GM21576 (cell line): ENCODE measurements at regions not wholly inside any gene's neighbourhood (a gene's known extent, or its start where the extent isn't known, plus 50 kb on each side); places are given as distances from the start of the nearest gene placed in this dataset.

Experiments used
- ATAC-seq: cut with Tn5 transposase; IDR thresholded peaks from one replicate; pipeline ENCODE4 v1.9.1; 2021; ENCODE audit warnings: mild to moderate bottlenecking, moderate library complexity; ENCODE audit not compliant: unreplicated experiment

DNA sequence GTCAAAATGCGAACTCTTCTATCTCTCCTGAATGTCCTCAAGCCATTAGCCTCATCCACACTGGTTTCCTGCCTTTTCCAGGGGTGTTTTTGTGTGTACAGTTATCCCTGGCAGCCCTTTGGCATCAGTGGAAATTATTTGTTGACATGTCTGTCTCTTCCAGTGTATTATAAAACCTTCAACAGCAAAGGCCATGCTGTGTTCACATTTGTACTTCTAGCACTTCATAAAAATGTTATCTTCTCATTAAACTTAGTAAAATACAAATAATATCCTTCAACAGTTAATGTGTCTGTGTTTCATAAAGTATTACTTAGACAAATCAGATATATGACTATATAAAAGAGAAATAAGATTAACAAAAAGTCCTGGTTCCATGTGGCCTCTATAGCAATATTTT, 359.5 kb upstream of the ARGLU1 start:
- no peak for ATAC-seq

DNA sequence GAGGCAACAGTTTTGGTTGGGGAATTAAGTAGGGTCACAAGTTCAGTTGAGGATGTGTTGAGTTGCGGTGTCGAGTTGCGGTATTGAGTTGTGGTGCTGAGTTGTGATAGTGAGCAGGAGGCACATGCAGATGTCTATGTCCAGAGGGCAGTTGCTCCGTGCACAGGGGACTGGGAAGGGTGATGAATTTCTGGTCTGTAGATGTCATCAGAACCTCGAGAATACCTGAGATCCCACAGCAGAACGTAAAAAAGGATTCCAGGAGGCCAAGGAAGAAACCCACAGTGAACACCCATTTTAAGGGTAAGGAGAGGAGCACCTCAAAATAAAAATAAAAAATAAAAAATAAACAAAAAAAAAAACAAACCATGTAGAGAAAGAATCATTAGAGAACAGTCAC, 354.4 kb upstream of the ARGLU1 start:
- no peak for ATAC-seq

DNA sequence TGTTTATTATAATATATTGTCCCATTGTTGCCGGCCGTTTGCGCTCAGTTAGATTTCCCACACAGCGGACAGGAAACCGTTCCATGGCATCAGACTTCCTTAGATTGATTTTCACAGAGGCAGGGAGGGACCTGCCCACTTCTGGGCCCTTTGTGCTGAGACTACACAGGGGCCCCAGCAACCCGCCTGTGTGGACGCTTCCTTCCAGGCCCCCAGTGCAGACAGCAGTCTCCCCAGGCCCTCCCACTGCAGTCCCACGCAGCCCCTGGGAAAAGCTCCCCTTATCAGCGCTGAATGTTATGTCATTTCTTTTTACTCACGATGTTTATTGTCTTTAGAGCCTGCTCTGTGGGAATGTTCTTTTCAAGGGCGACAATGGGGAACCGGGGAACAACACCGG, 351.7 kb upstream of the ARGLU1 start:
- no peak for ATAC-seq

DNA sequence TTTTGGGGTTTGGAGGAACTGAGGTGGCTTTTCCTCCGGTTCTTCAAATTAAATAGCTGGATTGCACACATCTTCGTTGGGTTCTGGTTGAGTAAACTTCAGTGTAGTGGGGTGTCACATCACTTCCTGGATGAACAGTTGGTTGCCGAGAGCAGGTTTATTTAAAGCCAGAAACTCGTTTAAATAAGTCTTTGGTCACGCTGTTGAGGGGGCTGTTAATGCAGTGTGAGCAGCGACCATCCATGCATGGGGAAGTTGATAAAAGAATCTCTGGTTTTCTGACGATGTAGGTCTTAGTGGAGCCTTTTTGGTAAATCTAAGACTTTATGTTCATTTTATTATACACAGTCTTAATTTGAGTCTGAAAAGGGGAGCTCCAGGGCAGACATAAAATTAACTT, 351.2 kb upstream of the ARGLU1 start:
- peak; percentile 34 for ATAC-seq

DNA sequence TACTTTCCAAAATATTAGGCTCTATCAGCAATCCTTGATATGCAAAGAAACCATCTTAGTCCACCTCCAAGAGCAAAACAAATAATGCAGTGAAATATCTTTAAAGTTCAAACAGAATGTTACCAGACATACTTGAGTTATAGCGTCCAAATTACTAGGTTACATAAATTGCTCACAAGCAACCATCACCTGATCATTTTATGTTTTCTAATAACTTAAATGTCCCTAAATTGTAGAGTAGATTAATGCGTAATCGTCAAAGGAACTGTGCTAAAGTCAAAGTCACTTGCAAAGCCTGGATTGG, 350.6 kb upstream of the ARGLU1 start:
- no peak for ATAC-seq

DNA sequence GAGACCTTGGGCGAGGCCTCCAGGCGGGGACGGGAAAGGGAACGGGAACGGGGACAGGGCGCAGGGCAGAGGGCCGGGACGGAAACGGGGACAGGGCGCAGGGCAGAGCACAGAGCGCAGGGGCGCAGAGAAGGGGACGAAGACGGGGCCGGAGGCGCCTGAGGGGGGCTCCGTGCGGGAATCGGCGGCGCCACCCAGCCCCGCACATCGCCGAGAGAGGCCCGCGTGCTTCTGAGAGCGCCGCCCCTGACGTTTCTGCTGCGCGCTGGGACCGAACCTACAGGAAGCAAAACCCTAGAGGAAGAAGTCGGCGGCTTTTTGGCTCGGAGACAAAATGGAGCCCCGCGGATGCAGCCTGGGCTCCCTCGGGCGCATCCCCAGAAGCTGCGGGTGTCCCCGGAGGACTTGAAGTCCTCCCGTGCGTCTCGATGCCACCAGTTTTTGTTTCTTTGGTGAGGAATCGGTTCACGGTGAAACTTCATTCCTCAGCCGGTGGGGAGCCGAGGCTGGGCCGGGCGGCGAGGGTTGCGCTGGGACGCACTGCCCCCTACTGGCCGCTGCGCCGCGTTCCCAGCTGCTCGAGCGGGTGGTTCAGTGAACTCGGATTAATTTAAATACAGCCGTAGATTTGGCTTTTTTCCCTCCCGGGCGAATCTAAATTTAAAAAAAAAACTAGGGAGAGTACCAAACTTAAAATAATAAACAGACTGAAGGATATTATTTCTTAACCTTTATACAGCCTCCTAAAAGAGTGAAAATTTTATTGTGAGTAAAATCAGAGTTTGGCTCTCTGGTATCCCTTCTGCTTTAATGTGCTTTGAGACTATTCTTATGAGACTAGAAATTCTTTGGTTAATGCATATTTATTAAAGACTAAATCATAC, 350.0 kb upstream of the ARGLU1 start:
- peak; percentile 93 for ATAC-seq

DNA sequence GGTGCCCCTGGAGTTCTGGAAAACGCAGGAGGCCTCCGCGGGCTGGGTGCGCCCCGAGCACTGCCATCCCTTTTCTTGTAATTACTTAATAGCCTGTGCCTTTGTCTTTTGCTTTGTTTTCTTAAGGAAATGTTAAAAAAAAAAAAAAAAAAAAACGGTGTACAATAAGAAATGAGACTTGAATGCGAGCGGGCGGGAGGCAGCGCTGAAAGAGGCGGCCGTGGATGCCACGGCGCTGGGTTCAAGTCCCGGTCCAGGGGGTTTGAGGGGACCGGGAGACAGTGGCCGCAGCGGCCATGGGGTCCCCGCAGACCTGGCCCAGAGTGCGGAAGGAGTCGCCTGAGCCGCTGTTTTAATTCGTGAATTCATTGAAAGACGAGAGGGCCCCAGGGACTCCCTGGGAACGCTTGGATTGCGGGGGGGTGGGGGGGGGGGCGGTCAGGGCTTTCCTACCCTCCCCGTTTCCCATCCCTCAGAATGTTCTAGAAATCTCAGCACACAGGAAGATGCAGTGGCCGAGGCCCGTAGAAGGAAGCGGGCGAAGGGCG, 349.2 kb upstream of the ARGLU1 start:
- ATAC-seq = no peak

DNA sequence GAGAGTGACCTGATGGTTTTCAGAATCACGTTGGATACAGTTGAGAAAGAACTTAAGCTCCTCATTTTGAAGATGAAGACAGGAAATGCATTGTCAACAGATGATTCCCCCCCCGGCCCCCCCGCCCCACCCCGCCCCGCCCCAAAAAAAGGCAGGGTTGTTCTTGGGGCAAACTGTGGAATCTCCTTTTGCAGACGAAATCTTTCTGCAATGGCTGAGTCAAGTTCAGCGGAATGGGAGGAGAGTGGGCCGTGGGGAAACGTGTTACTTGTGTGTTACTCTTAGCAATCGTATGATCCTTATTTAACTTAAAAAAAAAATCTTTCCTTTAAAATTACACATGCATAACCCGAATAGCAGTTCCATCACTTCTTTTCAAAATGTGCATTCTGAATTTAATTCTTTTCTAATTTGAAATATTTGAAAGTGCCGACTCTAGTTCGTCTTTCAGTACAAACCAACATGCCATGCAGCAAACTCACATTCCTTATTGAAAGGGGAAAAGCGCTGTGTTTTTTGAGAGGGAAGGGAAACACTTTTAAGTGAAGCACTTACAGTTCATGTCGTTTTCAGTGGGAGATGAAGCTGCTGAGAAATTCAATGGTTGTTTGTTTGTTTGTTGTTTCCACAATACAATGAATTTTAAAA, 348.5 kb upstream of the ARGLU1 start:
- ATAC-seq = no peak

DNA sequence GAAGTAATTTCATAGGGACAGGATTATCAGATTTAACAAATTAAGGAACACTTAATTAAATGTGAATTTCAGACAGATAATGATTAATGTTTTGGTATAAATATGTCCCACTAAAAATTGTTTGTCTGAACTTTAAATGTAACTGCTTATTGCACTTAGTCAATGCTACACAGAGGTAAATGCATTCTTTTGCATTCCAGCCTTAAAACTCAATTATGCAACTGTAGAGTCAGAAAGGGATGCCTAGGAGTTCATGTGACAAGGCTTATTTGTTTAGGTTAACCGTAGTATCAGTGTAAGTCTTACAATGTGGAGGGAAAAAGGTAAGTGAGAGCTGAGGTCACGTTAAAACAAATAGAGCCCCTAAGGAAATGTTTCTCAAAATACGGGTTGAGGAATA, 347.2 kb upstream of the ARGLU1 start:
- no peak for ATAC-seq

DNA sequence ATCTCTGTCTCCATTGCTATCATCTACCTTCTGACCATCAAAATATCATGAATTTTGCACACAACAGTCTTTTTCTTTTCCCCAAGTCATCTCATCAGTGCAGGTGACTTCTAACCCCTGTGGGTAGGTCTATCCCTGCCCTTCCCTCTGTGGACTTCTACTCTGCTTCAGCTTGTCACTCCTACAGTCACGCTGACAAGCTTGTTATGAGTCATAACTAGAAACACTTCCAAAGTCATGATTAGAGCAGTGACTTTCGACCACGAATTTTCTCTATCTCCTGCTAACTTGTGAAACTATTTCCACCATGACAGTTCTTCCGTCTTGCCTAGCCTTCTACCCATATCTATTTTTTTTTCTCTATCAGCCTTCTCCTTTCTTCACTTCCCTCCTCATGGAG, 343.7 kb upstream of the ARGLU1 start:
- ATAC-seq = no peak

DNA sequence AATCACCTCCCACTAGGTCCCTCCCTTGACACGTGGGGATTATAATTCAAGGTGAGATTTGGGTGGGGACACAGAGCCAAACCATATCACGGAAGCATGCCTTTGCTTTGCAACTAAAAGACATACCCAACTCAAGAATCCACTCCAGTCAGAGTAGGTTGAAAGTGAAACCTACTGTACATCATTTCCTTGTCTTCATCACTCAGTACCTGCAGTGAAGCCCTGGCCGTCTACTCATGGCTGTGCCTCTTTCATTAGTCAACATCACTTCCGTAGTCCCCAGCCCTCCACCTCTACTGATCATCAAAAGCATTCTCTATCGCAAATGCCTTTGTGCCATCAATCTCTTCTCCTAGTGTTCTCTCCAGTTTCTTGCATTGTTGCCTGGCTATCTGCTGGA, 343.1 kb upstream of the ARGLU1 start:
- no peak for ATAC-seq

DNA sequence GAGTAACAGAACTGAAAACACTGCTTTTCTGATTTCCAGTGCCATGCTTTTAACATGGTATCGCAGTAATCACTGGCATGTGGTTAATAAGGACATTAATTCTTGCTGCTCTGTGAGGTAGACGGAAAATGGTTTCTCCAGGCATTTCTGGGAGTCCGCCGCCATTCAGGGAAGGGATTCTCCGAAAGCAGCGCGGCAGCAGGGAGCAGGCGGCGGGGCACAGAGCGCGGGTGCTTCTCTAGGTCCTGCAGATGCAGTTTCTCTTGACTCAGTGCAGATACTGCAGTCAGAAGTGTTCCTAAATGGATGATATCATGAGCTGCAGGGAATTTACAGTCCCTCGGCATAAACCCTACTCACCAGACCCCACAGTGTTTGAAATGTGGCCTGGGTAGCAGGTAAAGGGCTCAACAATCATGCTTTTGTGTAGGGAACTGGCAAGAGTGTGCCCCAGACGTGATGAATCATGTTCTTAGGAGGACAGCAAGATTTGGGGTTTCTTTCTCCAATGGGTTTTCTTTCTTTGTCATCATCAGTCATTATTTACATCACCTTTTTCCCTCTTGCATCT, 338.6 kb upstream of the ARGLU1 start:
- ATAC-seq = no peak

DNA sequence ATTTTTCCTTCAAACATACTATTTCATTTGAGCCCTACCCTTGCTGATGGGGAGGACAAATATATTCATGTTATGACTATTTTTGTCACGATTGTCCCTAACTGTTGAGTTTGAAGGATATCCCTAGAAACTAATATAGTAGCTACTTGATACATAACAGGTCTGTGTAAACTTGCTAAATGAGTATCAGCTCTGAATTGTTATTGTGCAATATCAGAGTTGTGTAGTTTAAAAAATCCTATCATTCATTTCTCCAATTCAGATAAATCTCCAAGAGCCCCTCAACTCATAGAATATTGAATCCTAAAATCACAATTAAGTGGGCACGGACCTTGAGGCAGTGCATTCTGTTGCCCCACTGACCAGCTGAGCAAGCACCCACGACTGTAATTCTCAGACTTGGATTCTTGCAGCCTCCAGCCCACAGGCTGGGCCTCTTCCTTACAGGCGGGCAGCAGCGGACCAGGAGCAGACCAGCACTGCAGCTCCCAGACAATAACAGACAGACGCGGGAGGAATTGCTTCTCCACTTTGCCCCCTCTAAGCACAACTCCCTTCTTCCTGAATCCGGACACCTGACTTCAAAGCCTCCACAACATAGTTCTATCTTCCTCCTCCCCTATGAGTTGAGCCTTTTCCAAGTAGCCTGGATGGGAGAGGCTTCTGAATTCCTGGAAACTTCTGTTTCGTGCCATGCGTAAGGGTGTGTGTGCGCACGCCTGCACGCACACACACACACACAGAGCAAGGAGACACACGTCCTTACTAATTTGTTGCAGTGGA, 337.6 kb upstream of the ARGLU1 start:
- ATAC-seq = no peak

DNA sequence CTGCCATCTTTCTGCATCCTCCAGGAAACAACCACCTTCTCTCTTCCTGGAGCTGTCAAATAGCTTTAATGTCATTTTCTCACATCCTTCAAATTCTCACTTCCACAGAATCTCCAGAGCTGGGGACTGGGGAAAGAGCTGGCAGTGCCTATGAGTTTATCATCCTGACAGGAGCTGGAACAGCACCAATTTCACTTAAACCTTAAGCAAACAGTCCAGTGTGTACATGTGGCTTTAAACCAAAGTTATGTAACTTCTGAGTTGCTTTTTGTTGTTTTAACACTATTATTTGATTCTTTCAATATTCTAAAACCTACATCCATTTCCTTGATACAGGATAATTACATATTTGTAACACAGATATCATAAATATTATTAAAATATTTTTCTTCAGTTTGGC, 331.5 kb upstream of the ARGLU1 start:
- no peak for ATAC-seq

DNA sequence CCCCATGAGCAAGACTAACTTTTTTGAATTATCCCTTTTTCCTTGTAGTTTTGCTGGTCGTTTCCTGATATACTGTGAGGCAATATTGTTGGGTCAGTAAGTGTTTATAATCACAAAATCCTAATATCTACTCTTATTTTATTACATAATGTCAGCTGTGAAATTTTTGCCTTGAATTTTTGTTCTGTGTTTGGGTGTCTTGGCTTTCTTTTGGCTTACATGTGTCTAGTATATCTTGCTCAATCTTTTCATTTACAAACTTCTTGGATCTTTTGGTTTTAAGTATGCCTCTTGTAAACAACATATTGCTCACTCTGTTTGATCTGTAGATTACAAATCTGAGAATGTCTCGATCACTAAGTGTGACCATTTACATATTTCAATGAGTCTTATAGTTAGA, 330.3 kb upstream of the ARGLU1 start:
- no peak for ATAC-seq

DNA sequence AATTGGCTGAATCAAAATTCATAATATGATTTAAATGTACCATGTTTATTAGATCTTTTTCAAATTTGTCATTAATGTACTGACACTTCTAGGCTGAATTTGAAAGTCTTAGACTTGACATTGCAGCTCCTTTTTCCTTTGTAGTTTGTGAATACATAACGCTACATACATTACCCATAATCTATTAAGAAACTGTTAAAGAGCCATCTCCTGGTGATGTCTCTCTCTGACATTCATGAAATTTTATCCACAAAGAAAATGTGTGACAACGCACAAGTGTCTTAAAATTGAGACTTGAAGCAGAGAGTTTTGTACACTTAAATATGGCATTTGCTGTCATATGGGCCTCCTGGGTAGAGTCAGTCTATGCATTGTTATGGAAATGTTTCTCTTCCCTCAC, 320.2 kb upstream of the ARGLU1 start:
- no peak for ATAC-seq

DNA sequence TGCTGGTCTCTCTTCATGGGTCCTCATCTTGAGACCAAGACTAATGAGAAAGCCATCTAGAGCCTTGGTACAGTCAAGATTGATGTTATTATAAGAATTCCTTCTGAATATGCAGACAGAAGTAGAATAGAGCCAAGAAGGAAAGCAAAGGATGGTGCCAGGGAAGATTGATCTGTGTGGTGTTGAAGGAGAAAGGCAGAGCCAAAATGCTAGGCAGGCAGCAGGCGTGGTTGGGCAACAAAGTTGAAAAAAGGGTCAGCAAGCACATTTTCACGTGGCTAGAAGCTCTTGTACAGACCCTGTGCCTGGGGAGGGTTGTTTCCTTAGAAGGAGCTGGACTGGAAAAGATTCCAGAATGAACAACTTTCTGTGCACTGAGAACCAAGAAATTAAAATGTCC, 319.7 kb upstream of the ARGLU1 start:
- no peak for ATAC-seq

DNA sequence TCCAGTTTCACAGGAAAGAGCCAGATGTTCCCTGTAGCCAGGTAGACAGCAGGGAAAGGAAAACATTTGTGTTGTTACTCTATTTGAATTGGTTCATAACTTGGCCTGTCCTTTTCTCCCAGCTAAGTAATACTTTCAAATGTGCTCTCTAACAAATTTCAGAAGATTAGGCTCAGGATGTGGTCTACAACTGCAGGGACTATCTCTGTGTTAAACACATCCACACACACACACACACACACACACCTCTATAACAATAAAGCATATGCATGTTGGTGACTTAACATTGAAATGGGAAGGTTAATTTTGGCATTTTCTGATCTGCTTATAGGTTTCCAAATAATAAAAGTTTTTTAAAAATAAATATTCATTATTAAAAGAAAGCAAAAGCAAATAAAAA, 316.0 kb upstream of the ARGLU1 start:
- ATAC-seq = no peak

DNA sequence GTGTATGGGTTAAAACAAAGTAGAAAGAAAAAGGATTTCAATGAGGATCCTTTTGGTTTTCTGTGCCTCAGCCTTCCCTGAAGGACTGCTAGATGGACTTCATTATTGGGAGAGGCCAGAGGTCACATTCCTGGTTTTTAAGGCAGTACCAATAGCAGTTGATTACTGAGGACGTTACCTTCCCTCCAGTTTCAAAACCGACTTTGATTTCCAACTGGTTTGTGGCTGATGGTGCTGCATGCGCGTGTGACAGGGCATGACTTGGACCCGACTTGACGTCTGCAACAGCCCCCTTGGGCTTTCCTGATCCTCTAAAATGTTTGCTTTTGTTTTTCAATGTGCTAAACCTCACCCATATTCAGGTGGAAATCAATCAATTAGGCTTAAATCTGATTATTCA, 314.3 kb upstream of the ARGLU1 start:
- no peak for ATAC-seq

DNA sequence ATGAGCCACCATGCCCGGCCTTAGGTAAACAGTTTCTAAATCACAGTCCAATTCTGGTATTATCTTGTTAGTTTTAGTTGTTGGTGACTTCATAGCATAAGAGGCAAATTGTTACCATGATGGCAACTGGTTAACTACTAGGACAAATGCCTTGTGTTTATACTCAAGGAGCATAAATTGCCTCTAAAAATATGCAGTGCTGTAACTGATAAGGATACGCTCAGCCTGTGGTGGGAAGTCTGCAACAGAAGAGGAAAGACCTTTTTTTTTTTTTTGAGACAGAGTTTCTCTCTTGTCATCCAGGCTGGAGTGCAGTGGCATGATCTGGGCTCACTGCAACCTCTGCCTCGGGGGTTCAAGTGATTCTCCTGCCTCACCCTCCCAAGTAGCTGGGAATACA, 311.9 kb upstream of the ARGLU1 start:
- no peak for ATAC-seq

DNA sequence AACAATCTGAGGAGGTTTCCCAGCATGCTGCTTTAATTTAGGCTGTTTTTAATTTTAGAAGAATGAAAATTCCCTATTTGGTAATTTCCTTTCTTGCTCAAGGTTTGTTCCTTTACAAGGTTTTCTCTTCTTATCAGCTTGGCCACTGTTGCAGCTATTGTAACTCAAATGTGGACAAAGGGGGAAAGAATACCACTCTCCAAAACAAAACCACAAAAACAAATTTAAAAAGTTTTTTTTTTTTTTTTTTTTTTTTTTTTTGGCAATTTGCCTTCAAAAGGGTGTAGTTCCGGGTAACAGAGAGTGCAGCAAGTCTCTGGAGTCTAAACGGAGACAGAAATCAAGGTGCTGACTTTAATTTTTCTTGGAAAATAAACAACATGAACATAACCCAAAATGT, 306.4 kb upstream of the ARGLU1 start:
- no peak for ATAC-seq
